HepG2 (cell line): ENCODE measurements at regions not wholly inside any gene's neighbourhood (a gene's known extent, or its start where the extent isn't known, plus 50 kb on each side); places are given as distances from the start of the nearest gene placed in this dataset.

Experiments used
- ATAC-seq: fragments of 200-7000 bp; cut with Tn5 transposase; 3 replicates; pipeline ENCODE4 v1.9.1; 2020; ENCODE audit warnings: mild to moderate bottlenecking, moderate library complexity
- BruUV-seq: library from RNA; stranded (reverse); fragments of 400-500 nt; replicated peaks from 2 replicates; lab custom pipeline; 2021; lab: Mats Ljungman, UMichigan
- CTCF ChIA-PET: fragments of 300-600 bp; formaldehyde crosslinking; extraction: SDS; loops from one replicate; lab custom pipeline; 2021; ENCODE audit warnings: low total read pairs, inconsistent platforms, low intra/inter-chr PET ratio; lab: Yijun Ruan, JAX
- POLR2A ChIA-PET: fragments of 350-600 bp; sonication (Branson Sonifier 250); formaldehyde crosslinking; loops from one replicate; lab custom pipeline; 2020; ENCODE audit warnings: antibody characterized with exemption, inconsistent platforms; lab: Yijun Ruan, JAX
- DNase-seq: peaks from one replicate; pipeline ENCODE4 v3.0.0-alpha.2; 2015; ENCODE audit warnings: low spot score
- FAIRE-seq: peaks from 3 replicates; lab custom pipeline; 2011; peaks lifted over from hg19 to GRCh38; lab: Jason Lieb, UNC
- H2AFZ ChIP-seq: one replicate; pipeline ENCODE4 v1.6.1; 2011; ENCODE audit warnings: low read length, inconsistent platforms
- H3K27ac ChIP-seq: fragments of 300-600 bp; 3 replicates; pipeline ENCODE4 v1.8.0; 2011; ENCODE audit warnings: mixed run types, mild to moderate bottlenecking, mixed read lengths, low read length, inconsistent platforms; ENCODE audit not compliant: insufficient read depth; ENCODE audit errors: extremely low read length
- H3K27me3 ChIP-seq, 2 experiments: fragments of 200-600 bp in 1 of 2; 2 replicates in 1 of 2; 3 replicates in 1 of 2; pipeline versions ENCODE4 v1.6.0 to v1.8.0; 2011; ENCODE audit warnings: low read length in 2 of 2, mild to moderate bottlenecking in 2 of 2, moderate library complexity in 2 of 2, inconsistent platforms in 1 of 2; ENCODE audit not compliant: insufficient read depth in 2 of 2, control insufficient read depth in 1 of 2
- H3K36me3 ChIP-seq, 2 experiments: fragments of 200-600 bp in 1 of 2; replicated peaks in 1 of 2; 2 replicates in 1 of 2; 3 replicates in 1 of 2; pipeline versions ENCODE4 v1.5.1 to v1.8.0; 2011; ENCODE audit warnings: low read length in 2 of 2, inconsistent platforms in 1 of 2; ENCODE audit not compliant: insufficient read depth in 2 of 2, control insufficient read depth in 1 of 2
- H3K4me1 ChIP-seq: 2 replicates; pipeline ENCODE4 v1.5.1; 2012; ENCODE audit warnings: low read length, inconsistent platforms; ENCODE audit not compliant: insufficient read depth
- H3K4me2 ChIP-seq: 2 replicates; pipeline ENCODE4 v1.6.0; 2011; ENCODE audit warnings: low read depth, low read length, inconsistent platforms
- H3K4me3 ChIP-seq, 3 experiments: fragments of 200-600 bp in 1 of 3; sonication (generic), shearing (Covaris generic) in 1 of 3; replicated peaks in 1 of 3; 2 replicates each; pipeline ENCODE4 v1.5.1; 2011 to 2016; ENCODE audit warnings: low read length in 3 of 3, inconsistent platforms in 2 of 3, low read depth in 2 of 3, mild to moderate bottlenecking in 2 of 3, control low read depth in 1 of 3, mixed read lengths in 1 of 3; ENCODE audit not compliant: insufficient read depth in 1 of 3
- H3K79me2 ChIP-seq: one replicate; pipeline ENCODE4 v1.6.1; 2011; ENCODE audit warnings: low read length, inconsistent platforms; ENCODE audit not compliant: insufficient read depth
- H3K9ac ChIP-seq: 2 replicates; pipeline ENCODE4 v1.6.0; 2011; ENCODE audit warnings: mild to moderate bottlenecking, low read depth, low read length, inconsistent platforms; ENCODE audit not compliant: insufficient read depth
- H3K9me3 ChIP-seq: 2 replicates; pipeline ENCODE4 v1.5.1; 2012; ENCODE audit warnings: mild to moderate bottlenecking, low read length
- H4K20me1 ChIP-seq: 2 replicates; pipeline ENCODE4 v1.6.0; 2011; ENCODE audit warnings: inconsistent platforms, mild to moderate bottlenecking, low read length, moderate library complexity; ENCODE audit not compliant: insufficient read depth
- CHD4 ChIP-seq: fragments of 200-600 bp; sonication (generic); IDR thresholded peaks from 2 replicates; pipeline ENCODE4 v1.7.0; 2017; ENCODE audit warnings: mild to moderate bottlenecking, low read length, borderline replicate concordance
- DMTF1 ChIP-seq: sonication (generic); formaldehyde crosslinking; IDR thresholded peaks from 2 replicates; pipeline ENCODE4 v1.4.0; 2020; ENCODE audit warnings: mild to moderate bottlenecking, missing genetic modification reagents
- HIVEP1 ChIP-seq: sonication (generic); formaldehyde crosslinking; IDR thresholded peaks from 2 replicates; pipeline ENCODE4 v1.4.0; 2020; ENCODE audit warnings: mild to moderate bottlenecking, missing genetic modification reagents
- HNF4A ChIP-seq: sonication (generic); formaldehyde crosslinking; IDR thresholded peaks from 2 replicates; pipeline ENCODE4 v1.4.0; 2020; ENCODE audit warnings: missing genetic modification reagents
- JUNB ChIP-seq: sonication (generic); formaldehyde crosslinking; IDR thresholded peaks from 2 replicates; pipeline ENCODE4 v1.8.0; 2022; ENCODE audit warnings: missing genetic modification reagents, mild to moderate bottlenecking, borderline replicate concordance
- KDM5B ChIP-seq: sonication (generic); formaldehyde crosslinking; IDR thresholded peaks from 2 replicates; pipeline ENCODE4 v1.4.0; 2020; ENCODE audit warnings: missing genetic modification reagents, mild to moderate bottlenecking, borderline replicate concordance
- MED1 ChIP-seq: sonication (generic); formaldehyde crosslinking; IDR thresholded peaks from 2 replicates; pipeline ENCODE4 v1.4.0; 2020; ENCODE audit warnings: missing genetic modification reagents
- MYPOP ChIP-seq: sonication (generic); formaldehyde crosslinking; IDR thresholded peaks from 2 replicates; pipeline ENCODE4 v1.8.1; 2023; ENCODE audit warnings: mild to moderate bottlenecking, moderate library complexity, missing genetic modification reagents
- NONO ChIP-seq, 2 experiments: fragments of 450-650 bp in 1 of 2; sonication (generic) in 1 of 2; formaldehyde crosslinking in 1 of 2; IDR thresholded peaks in 1 of 2; conservative IDR thresholded peaks in 1 of 2; 2 replicates each; pipeline versions ENCODE4 v1.6.1 to v1.8.0; 2017 to 2022; ENCODE audit warnings: mild to moderate bottlenecking in 1 of 2, missing genetic modification reagents in 1 of 2, moderate library complexity in 1 of 2
- NR2C2 ChIP-seq: sonication (generic); formaldehyde crosslinking; IDR thresholded peaks from 2 replicates; pipeline ENCODE4 v1.4.0; 2020; ENCODE audit warnings: missing genetic modification reagents, mild to moderate bottlenecking, moderate library complexity, borderline replicate concordance
- POLR2AphosphoS5 ChIP-seq: IDR thresholded peaks from 2 replicates; pipeline ENCODE4 v1.6.1; 2012; ENCODE audit warnings: low read depth, low read length
- RARA ChIP-seq: IDR thresholded peaks from 2 replicates; pipeline ENCODE4 v1.6.1; 2016; ENCODE audit warnings: missing genetic modification reagents, missing compliant biosample characterization
- SMC3 ChIP-seq: IDR thresholded peaks from 2 replicates; pipeline ENCODE4 v1.6.1; 2011; ENCODE audit warnings: low read length, improper control_type of control experiment
- TEAD3 ChIP-seq: optimal IDR thresholded peaks from 2 replicates; pipeline ENCODE3; 2016; ENCODE audit warnings: borderline replicate concordance
- TRIM22 ChIP-seq: fragments of 450-650 bp; IDR thresholded peaks from 2 replicates; pipeline ENCODE4 v1.6.1; 2017
- ZBTB25 ChIP-seq: IDR thresholded peaks from 2 replicates; pipeline ENCODE4 v1.6.1; 2018; ENCODE audit warnings: missing genetic modification reagents
- ZNF501 ChIP-seq: sonication (generic); formaldehyde crosslinking; IDR thresholded peaks from 2 replicates; pipeline ENCODE4 v1.5.1; 2020; ENCODE audit warnings: mild to moderate bottlenecking, moderate library complexity, missing genetic modification reagents
- ZNF570 ChIP-seq: sonication (generic); formaldehyde crosslinking; IDR thresholded peaks from 2 replicates; pipeline ENCODE4 v1.4.0; 2020; ENCODE audit warnings: mild to moderate bottlenecking, missing genetic modification reagents, borderline replicate concordance
- WGBS: methylation state at CpG from one replicate; pipeline ENCODE4 v1.1.6; 2017; ENCODE audit warnings: low lambda C conversion rate; 5-methylcytosine and 5-hydroxymethylcytosine counted together
- in situ Hi-C: cut with HindIII; loops from 2 replicates; pipeline ENCODE4 v1.10.0; 2017; ENCODE audit warnings: low pct_unique_long_range_greater_than_20kb; ENCODE audit not compliant: extremely low pct_ligation_motif_present
- intact Hi-C: fragments of 100-400 bp; cut with micrococcal nuclease; formaldehyde crosslinking; loops from one replicate; pipeline ENCODE4 v1.10.0; 2022; ENCODE audit not compliant: unreplicated experiment
- TF ChIP-seq, protein P1 (sequence below): sonication (generic); formaldehyde crosslinking; IDR thresholded peaks from 2 replicates; pipeline ENCODE4 v1.5.1; 2020; ENCODE audit warnings: missing genetic modification reagents, mild to moderate bottlenecking, borderline replicate concordance

- Histone ChIP-seq H4K20me1 (no peaks in the 10 kb centered on the region), H3K36me3 (no peaks in the 10 kb centered on the region), H3K9ac (no peak overlapping the region), H3K4me2 (peak overlapping the region; percentile 67), H3K9me3 (no peaks in the 10 kb centered on the region), H2AFZ (no peak overlapping the region), H3K79me2 (no peaks in the 10 kb centered on the region), H3K4me3 (peak overlapping the region in 1 of 3 experiments; percentile 9; a peak in 1 of 6 replicates), H3K27me3 (peaks cover 1 to 36% of the 10 kb centered on the region in 2 experiments; a peak in 4 of 5 replicates), H3K27ac (no peak overlapping the region), H3K4me1 (peaks cover 46% of the 10 kb centered on the region)
- in situ Hi-C loops: no loop called here
- ATAC-seq (peak; percentile 92), FAIRE-seq (peak; percentile 68), DNase-seq (peak; percentile 80)
- intact Hi-C loops: no loop called here
- WGBS: no CpG with 5 or more reads among the region's 7 CpGs
- ChIA-PET CTCF (no interaction called here), POLR2A (interaction anchor here (0.9 to 1.2 kb wide), 2 partner anchors 22 to 68 kb away, joined by 3 to 5 read pairs; no protein-coding TSS in a partner anchor)
- no TSS peak for BruUV-seq
- TF ChIP-seq HIVEP1 (CRISPR knock-in tag) (peak; percentile 64; the same call in 1 of the 2 replicates), RARA (CRISPR knock-in tag) (peak; percentile 45; the same call in 1 of the 2 replicates), MYPOP (CRISPR knock-in tag) (no peak), HNF4A (CRISPR knock-in tag) (no peak; the same call in 1 of the 2 replicates), MED1 (peak; percentile 42; the same call in 1 of the 2 replicates), CHD4 (no peak), ZBTB25 (CRISPR knock-in tag) (no peak), ZNF501 (peak; percentile 60; the same call in 1 of the 2 replicates), TEAD3 (CRISPR knock-in tag) (peak; percentile 14), POLR2AphosphoS5 (no peak), KDM5B (0 out of 2 replicates have a peak, but pooled peaks have one; percentile 26), JUNB (CRISPR knock-in tag) (no peak), TRIM22 (no peak), DMTF1 (CRISPR knock-in tag) (no peak), NR2C2 (CRISPR knock-in tag) (no peak), SMC3 (peak; percentile 68), ZNF570 (CRISPR knock-in tag) (no peak), NONO (IDR thresholded peaks at IDR 0.05) (no peak), NONO (CRISPR knock-in tag; conservative IDR thresholded peaks at IDR 0.05) (no peak; the same call in 1 of the 2 replicates)
- TF ChIP-seq, protein P1, sequence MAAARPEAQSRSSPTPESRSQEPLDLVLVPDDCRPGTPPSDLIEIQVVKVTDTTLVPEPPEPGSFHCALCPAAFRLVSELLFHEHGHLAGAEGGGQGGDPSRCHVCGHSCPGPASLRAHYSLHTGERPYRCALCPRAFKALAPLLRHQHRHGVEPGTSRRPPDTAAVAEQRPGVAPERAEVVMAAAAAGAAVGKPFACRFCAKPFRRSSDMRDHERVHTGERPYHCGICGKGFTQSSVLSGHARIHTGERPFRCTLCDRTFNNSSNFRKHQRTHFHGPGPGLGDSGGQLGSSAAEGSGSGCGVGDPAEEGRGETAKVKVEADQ: no peak
Observed at GRCh38 chr21:43355925-43356289, 71.0 kb downstream of the SIK1 start.
